Left lung (tissue), 4 donors: ENCODE measurements at regions not wholly inside any gene's neighbourhood (a gene's known extent, or its start where the extent isn't known, plus 50 kb on each side); places are given as distances from the start of the nearest gene placed in this dataset.

Experiments used
- ATAC-seq: fragments of 200-7000 bp; cut with Tn5 transposase; one replicate; pipeline ENCODE4 v1.9.1; 2020; ENCODE audit warnings: moderate library complexity
- DNase-seq, 4 donors: peaks; one replicate each; pipeline ENCODE4 v3.0.0-alpha.2; 2013 to 2020
- H3K27ac ChIP-seq, 2 donors: fragments of 200-600 bp; sonication (generic) in 1 of 2; one replicate each; pipeline versions ENCODE4 v1.5.0 to v1.8.0; 2020 to 2021
- H3K27me3 ChIP-seq, 2 donors: fragments of 200-600 bp; sonication (generic) in 1 of 2; one replicate each; pipeline versions ENCODE4 v1.5.0 to v1.8.0; 2020 to 2021
- H3K36me3 ChIP-seq, 2 donors: fragments of 200-600 bp; sonication (generic) in 1 of 2; one replicate each; pipeline versions ENCODE4 v1.5.0 to v1.8.0; 2020 to 2021
- H3K4me1 ChIP-seq, 2 donors: fragments of 200-600 bp; one replicate each; pipeline ENCODE4 v1.8.0; 2021
- H3K4me3 ChIP-seq, 2 donors: fragments of 200-600 bp; sonication (generic) in 1 of 2; one replicate each; pipeline versions ENCODE4 v1.5.0 to v1.8.0; 2020 to 2021; ENCODE audit warnings: mild to moderate bottlenecking in 1 of 2
- H3K9me3 ChIP-seq, 2 donors: fragments of 200-600 bp; sonication (generic) in 1 of 2; one replicate each; pipeline versions ENCODE4 v1.5.0 to v1.8.0; 2020 to 2021
- CTCF ChIP-seq, 2 donors: fragments of 200-600 bp; sonication (generic) in 1 of 2; IDR thresholded peaks; one replicate each; pipeline versions ENCODE4 v1.5.0 to v1.8.0; 2021; ENCODE audit warnings: antibody characterized with exemption in 2 of 2
- intact Hi-C, 2 donors: fragments of 100-400 bp; cut with DNase I; formaldehyde crosslinking; loops; one replicate each; pipeline versions ENCODE4 v1.11.2 to v1.14.2; 2022
- donor health status: DM: no; HTN: yes; CAD: no.
- donor health status: DM: no; HTN: no; CAD: no.

DNA sequence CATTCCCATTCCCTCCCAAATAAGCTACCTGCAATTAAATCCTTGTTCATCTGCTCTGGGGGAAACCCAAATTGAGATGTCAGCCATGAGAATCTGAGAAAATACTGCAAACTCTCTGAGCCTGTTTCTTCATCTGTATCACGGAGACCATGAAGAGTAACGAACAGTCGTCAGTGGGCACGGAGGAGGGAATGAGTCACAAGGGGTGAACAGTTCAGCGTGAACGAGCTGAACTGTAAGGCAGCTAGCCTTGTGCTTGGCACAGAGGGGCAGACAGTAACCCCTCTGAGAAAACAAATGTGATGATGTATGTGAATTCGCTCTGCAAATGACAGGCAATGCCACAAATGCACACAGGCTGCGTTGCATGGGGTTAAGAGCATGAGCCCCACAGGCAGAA lies 288.7 kb downstream of the FOXO1 start:
- Histone ChIP-seq H3K4me3 (no peak overlapping the region), H3K4me1 (no peaks in the 10 kb centered on the region), H3K27ac (no peak overlapping the region), H3K36me3 (no peaks in the 10 kb centered on the region), H3K27me3 (no peaks in the 10 kb centered on the region), H3K9me3 (no peaks in the 10 kb centered on the region)
- intact Hi-C loops, result no loop called here
- TF ChIP-seq CTCF (IDR thresholded peaks at IDR 0.05), result no peak
- peak; percentile 47 for ATAC-seq
- DNase-seq, result no peak

DNA sequence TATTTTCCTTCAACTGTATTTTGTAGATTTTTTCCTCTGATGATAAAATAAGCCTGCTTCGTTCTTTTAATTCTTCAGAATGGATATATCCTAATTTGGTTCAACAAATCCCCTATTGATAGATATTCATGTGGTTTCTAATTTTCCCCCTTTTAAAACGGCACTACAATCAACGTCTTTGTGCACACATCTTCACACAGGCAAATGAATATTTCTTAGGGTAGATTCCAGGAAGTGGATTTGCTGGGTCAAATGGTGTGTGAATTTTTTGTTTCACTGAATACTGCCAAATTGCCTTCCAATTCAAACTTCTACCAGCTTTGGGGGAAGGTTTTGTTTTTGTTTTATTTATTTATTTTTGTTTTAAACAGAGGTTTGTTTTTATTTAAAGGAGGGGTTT lies 287.2 kb downstream of the FOXO1 start:
- H3K36me3 ChIP-seq, result no peaks in the 10 kb centered on the region
- H3K27ac ChIP-seq, result no peak overlapping the region
- intact Hi-C loops, result no loop called here
- H3K4me1 ChIP-seq, result no peaks in the 10 kb centered on the region
- H3K27me3 ChIP-seq, result no peaks in the 10 kb centered on the region
- ATAC-seq (no peak), DNase-seq (no peak)
- no peak overlapping the region for H3K4me3 ChIP-seq
- H3K9me3 ChIP-seq, result no peaks in the 10 kb centered on the region
- TF ChIP-seq CTCF (IDR thresholded peaks at IDR 0.05), result no peak

DNA sequence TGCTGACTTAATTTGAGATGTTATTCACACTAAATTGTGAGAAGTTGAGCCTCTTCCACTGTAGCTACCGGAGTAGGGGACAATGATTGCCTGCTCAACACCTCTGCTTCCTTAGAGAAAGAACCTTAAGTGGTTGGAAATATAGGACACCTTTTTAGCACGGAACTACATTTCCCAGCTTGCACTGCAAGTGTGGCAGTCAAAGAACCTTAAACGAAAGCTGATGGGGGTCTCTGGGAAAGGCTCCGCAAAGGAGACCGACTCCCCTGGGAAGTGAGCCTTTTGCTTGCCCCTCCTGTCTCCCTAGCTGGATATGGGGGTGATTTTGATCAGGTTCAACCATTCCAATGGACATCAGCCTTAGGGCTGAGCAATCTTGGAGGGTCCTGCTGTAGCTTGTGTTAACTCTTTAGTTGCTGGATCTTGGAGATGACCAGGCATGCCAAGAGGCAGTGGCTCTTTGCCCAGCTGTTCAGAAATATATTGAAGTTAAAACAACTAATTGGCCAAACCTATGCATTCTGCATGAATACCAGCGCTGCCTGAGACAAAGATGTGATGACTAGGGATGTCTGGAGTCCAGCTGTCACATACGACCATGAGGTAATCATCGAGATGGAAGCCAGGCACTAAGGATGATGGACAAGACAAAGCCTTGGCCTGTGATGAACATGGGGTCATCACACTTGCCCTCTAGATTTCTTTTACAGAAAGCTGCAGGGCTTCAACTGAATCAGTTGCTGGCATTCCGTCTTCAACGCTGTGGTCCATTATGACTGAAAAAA lies 286.5 kb downstream of the FOXO1 start:
- H3K27ac ChIP-seq, result no peak overlapping the region
- DNase-seq (no peak), ATAC-seq (no peak)
- H3K9me3 ChIP-seq, result no peaks in the 10 kb centered on the region
- H3K4me3 ChIP-seq, result no peak overlapping the region
- H3K36me3 ChIP-seq, result no peaks in the 10 kb centered on the region
- intact Hi-C loops, result no loop called here
- H3K4me1 ChIP-seq, result no peaks in the 10 kb centered on the region
- no peak for TF ChIP-seq CTCF (IDR thresholded peaks at IDR 0.05)
- no peaks in the 10 kb centered on the region for H3K27me3 ChIP-seq

DNA sequence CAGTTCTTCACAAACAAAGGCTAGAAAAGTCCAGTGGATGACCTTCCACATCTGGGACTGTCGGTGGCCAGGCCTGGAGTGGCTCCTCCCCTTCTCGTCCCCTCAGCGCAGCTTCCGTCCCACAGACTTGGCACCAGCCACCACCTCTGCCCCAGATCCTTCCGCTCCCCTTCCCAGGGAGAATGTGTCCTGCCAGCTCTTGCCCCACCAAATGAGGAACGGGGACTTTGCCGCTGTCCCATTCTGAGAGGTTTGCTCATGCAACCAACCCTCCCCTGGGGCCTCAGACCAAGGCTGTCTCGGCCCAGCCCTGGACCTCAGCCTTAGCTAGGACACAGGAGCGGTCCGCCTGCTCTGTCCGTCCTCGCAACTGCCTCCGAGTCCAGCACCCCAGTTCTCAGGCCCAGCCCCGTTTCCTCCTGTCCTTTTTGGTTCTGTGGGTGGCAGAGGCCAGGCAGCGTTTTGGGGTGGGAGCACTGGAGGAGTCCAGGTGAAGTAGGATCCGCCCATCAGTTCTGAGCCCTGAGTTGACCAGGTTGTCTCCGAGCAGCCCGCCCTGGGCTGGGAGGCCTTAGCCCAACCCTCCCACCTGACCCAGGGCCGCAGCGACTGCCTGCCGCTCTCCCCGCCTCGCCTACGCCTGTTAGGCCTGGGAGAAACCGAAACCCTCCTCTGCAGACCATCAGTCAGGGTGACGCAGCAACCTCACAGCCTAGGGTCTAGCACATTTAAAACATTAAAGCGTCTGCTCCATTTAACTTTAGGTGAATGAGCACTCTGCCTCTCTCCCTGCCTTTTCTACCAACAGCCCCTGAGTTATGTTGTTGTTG lies 284.3 kb downstream of the FOXO1 start:
- intact Hi-C loops, result no loop called here
- ATAC-seq (no peak), DNase-seq (no peak)
- Histone ChIP-seq H3K4me1 (no peaks in the 10 kb centered on the region), H3K4me3 (no peak overlapping the region), H3K27ac (no peak overlapping the region), H3K27me3 (no peaks in the 10 kb centered on the region), H3K36me3 (no peaks in the 10 kb centered on the region), H3K9me3 (no peaks in the 10 kb centered on the region)
- no peak for TF ChIP-seq CTCF (IDR thresholded peaks at IDR 0.05)

DNA sequence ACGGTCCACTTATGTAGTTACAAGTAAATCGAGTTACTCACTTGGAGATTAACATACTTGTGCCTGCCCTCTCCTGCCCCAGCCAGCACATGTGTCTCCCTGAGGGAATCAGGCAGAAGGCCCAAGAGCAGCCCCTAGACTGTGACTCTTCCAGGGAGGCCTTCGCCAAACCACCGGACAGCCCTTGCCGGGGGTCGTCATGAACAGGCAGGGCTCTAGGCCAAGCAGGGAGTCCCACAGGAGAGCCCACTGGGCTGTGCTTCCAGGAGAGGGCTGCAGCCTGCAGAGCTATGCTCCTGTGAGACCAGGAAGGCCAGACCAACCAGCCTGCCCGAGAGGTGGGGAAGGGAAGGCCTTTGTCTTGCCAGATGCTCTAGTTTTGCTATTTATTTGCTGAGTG lies 283.3 kb downstream of the FOXO1 start:
- ATAC-seq, result no peak
- Histone ChIP-seq H3K27me3 (no peaks in the 10 kb centered on the region), H3K36me3 (no peaks in the 10 kb centered on the region), H3K9me3 (no peaks in the 10 kb centered on the region), H3K27ac (no peak overlapping the region), H3K4me1 (no peaks in the 10 kb centered on the region), H3K4me3 (no peak overlapping the region)
- DNase-seq, result no peak
- TF ChIP-seq CTCF (IDR thresholded peaks at IDR 0.05), result no peak
- intact Hi-C loops, result no loop called here
